ENCODE measurements at regions not wholly inside any gene's neighbourhood (a gene's known extent, or its start where the extent isn't known, plus 50 kb on each side); places are given as distances from the start of the nearest gene placed in this dataset.

DNA sequence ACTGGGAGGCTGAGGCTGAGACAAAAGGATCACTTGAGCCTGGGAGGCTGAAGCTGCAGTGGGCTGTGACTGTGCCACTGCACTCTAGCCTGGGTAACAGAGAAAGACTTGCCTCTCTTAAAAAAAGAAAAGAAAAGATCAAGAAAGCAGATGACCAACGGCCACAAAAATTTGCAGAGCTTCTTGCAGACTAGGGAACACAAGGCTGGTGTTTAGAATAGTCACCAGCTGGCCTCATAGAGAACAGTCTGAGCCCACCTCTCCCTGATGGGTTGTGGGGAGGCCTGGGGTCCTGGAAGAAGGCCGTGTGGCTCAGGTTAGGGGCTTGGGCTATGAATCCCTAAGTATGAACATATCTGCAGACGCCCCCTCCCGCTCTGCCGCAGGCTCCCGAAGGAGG lies 73.7 kb upstream of the MED9 start:
- no peaks in the 10 kb centered on the region for H3K79me2 ChIP-seq (ENCODE audit: insufficient read depth, low read length)
- intact Hi-C loops (cut with micrococcal nuclease; ENCODE audit: unreplicated experiment) = no loop called here
- POLR2A ChIA-PET = interaction anchor here (1.0 kb wide), 1 partner anchor 16 kb away, joined by 3 read pairs; no protein-coding TSS in a partner anchor
- H3K4me2 ChIP-seq (ENCODE audit: low read depth, low read length) = no peak overlapping the region
- no peak overlapping the region for H2AFZ ChIP-seq (ENCODE audit: low read length)
- in situ Hi-C loops (cut with HindIII; ENCODE audit: extremely low pct_ligation_motif_present, low pct_unique_long_range_greater_than_20kb) = no loop called here
- H3K9me3 ChIP-seq (ENCODE audit: low read length) = no peaks in the 10 kb centered on the region
- CTCF ChIA-PET (ENCODE audit: low intra/inter-chr PET ratio, low total read pairs) = no interaction called here
- no peak overlapping the region for H3K27ac ChIP-seq (ENCODE audit: extremely low read length, insufficient read depth, low read length)
- no peak for DNase-seq (ENCODE audit: low spot score)
- H3K4me1 ChIP-seq (ENCODE audit: insufficient read depth, low read length) = peaks cover 66% of the 10 kb centered on the region
- BruUV-seq (replicated peaks) = no TSS peak
- no peaks in the 10 kb centered on the region for H4K20me1 ChIP-seq (ENCODE audit: insufficient read depth, low read length)
- no peak for FAIRE-seq
- no peak overlapping the region for H3K4me3 ChIP-seq (replicated peaks in 1 of 3; ENCODE audit: insufficient read depth in 1 of 3, low read depth in 2 of 3, low read length in 3 of 3)
- H3K36me3 ChIP-seq (replicated peaks in 1 of 2; ENCODE audit: control insufficient read depth in 1 of 2, insufficient read depth in 2 of 2, low read length in 2 of 2) = no peaks in the 10 kb centered on the region
- peaks cover 0 to 9% of the 10 kb centered on the region in 2 experiments; a peak in 1 of 5 replicates for H3K27me3 ChIP-seq (ENCODE audit: control insufficient read depth in 1 of 2, insufficient read depth in 2 of 2, low read length in 2 of 2)
- no peak overlapping the region for H3K9ac ChIP-seq (ENCODE audit: insufficient read depth, low read depth, low read length)
- 13% methylated on average over 1 of the region's 6 CpGs for WGBS (ENCODE audit: low lambda C conversion rate)
- TF ChIP-seq ELF3 (CRISPR knock-in tag; IDR thresholded peaks at IDR 0.05) (no peak), ARNT (IDR thresholded peaks at IDR 0.05) (no peak), BORCS8-MEF2B (CRISPR knock-in tag; IDR thresholded peaks at IDR 0.05) (no peak), POGZ (CRISPR knock-in tag; IDR thresholded peaks at IDR 0.05) (no peak), ZBTB37 (CRISPR knock-in tag; IDR thresholded peaks at IDR 0.05) (no peak), CBX5 (CRISPR knock-in tag; IDR thresholded peaks at IDR 0.05; ENCODE audit: borderline replicate concordance) (no peak), ZNF841 (CRISPR knock-in tag; IDR thresholded peaks at IDR 0.05; ENCODE audit: borderline replicate concordance) (no peak), FOXK1 (CRISPR knock-in tag; IDR thresholded peaks at IDR 0.05; ENCODE audit: borderline replicate concordance, low read depth) (no peak), HNRNPL (IDR thresholded peaks at IDR 0.05; ENCODE audit: low read depth, low read length) (no peak), ZNF275 (CRISPR knock-in tag; IDR thresholded peaks at IDR 0.05; ENCODE audit: borderline replicate concordance) (no peak), ZNF350 (CRISPR knock-in tag; IDR thresholded peaks at IDR 0.05; ENCODE audit: borderline replicate concordance, low read depth) (no peak), ARHGAP35 (CRISPR knock-in tag; IDR thresholded peaks at IDR 0.05; ENCODE audit: borderline replicate concordance) (no peak), MTA1 (CRISPR knock-in tag; IDR thresholded peaks at IDR 0.05; ENCODE audit: borderline replicate concordance) (no peak), ZNF724P (CRISPR knock-in tag; IDR thresholded peaks at IDR 0.05; ENCODE audit: borderline replicate concordance) (no peak), SIX4 (CRISPR knock-in tag; IDR thresholded peaks at IDR 0.05) (no peak)
- TF ChIP-seq, protein P1, sequence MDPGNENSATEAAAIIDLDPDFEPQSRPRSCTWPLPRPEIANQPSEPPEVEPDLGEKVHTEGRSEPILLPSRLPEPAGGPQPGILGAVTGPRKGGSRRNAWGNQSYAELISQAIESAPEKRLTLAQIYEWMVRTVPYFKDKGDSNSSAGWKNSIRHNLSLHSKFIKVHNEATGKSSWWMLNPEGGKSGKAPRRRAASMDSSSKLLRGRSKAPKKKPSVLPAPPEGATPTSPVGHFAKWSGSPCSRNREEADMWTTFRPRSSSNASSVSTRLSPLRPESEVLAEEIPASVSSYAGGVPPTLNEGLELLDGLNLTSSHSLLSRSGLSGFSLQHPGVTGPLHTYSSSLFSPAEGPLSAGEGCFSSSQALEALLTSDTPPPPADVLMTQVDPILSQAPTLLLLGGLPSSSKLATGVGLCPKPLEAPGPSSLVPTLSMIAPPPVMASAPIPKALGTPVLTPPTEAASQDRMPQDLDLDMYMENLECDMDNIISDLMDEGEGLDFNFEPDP (CRISPR knock-in tag; conservative IDR thresholded peaks at IDR 0.05) = no peak
- TF ChIP-seq, protein P2, sequence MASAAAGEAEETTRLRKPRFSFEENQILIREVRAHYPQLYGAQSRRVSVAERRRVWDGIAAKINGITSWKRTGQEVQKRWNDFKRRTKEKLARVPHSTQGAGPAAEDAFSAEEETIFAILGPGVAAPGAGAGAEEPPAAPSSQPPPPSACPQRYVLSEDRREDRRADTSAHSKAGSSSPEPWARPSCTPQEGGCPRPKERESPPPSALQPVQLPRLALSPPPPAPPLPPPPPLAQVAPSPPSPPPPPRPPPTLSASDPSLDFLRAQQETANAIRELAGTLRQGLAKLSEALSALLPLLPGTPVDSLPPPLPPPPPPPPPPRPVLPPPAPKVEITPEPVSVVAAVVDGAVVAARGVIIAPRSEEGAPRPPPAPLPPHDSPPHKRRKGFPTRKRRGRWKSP (CRISPR knock-in tag; IDR thresholded peaks at IDR 0.05) = no peak
- TF ChIP-seq, protein P3, sequence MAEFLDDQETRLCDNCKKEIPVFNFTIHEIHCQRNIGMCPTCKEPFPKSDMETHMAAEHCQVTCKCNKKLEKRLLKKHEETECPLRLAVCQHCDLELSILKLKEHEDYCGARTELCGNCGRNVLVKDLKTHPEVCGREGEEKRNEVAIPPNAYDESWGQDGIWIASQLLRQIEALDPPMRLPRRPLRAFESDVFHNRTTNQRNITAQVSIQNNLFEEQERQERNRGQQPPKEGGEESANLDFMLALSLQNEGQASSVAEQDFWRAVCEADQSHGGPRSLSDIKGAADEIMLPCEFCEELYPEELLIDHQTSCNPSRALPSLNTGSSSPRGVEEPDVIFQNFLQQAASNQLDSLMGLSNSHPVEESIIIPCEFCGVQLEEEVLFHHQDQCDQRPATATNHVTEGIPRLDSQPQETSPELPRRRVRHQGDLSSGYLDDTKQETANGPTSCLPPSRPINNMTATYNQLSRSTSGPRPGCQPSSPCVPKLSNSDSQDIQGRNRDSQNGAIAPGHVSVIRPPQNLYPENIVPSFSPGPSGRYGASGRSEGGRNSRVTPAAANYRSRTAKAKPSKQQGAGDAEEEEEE (CRISPR knock-in tag; IDR thresholded peaks at IDR 0.05; ENCODE audit: borderline replicate concordance) = no peak
- no peak for ATAC-seq
